K562 (cell line): ENCODE measurements at regions not wholly inside any gene's neighbourhood (a gene's known extent, or its start where the extent isn't known, plus 50 kb on each side); places are given as distances from the start of the nearest gene placed in this dataset.

Source experiments
- JUN ChIP-seq, 2 experiments: sonication (generic) in 1 of 2; formaldehyde crosslinking in 1 of 2; IDR thresholded peaks; 2 replicates each; pipeline versions ENCODE4 v1.6.1 to v1.8.0; 2012 to 2022; ENCODE audit warnings: borderline replicate concordance in 2 of 2, mild to moderate bottlenecking in 2 of 2, improper control_type of control experiment in 1 of 2, low read depth in 1 of 2, low read length in 1 of 2, missing genetic modification reagents in 1 of 2
- SAFB2 ChIP-seq: fragments of 200-400 bp; formaldehyde crosslinking; IDR thresholded peaks from 2 replicates; pipeline ENCODE4 v1.6.1; 2018; ENCODE audit warnings: borderline replicate concordance, low read length, low read depth, moderate library complexity; ENCODE audit not compliant: severe bottlenecking
- SRF ChIP-seq, 2 experiments: fragments of 250-450, 450-650 bp in 1 of 2; sonication (Bioruptor Pico) in 1 of 2; sonication (generic) in 1 of 2; formaldehyde crosslinking; IDR thresholded peaks; 2 replicates each; pipeline versions ENCODE4 v1.5.0 to v1.5.1; 2020 to 2022; ENCODE audit warnings: mild to moderate bottlenecking in 1 of 2, missing genetic modification reagents in 1 of 2
- ZNF354B ChIP-seq: fragments of 250-450 bp; sonication (Bioruptor Pico); IDR thresholded peaks from 2 replicates; pipeline ENCODE4 v1.4.0; 2020

DNA sequence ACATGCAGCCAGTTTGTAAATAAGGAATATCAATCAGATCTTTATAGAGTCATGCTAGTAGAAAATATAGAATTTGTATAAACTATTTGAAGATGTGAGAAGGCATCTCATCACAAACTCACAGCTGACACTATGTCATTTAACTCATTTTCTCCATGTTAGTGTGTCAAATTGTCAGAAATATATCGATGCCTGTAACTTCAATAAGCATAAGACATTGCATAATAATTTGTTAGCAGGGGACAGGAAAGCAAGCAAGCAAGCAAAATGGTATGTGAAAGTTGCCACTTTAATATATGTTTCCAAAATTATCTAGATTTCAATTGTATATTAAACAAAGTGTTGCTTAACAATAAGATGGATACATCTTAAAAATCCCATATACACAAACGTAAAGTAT lies 571.0 kb downstream of the ARL4A start:
- TF ChIP-seq JUN (IDR thresholded peaks at IDR 0.05; ENCODE audit: borderline replicate concordance, low read depth, low read length) (no peak), JUN (CRISPR knock-in tag; IDR thresholded peaks at IDR 0.05; ENCODE audit: borderline replicate concordance) (no peak), SRF (CRISPR knock-in tag; IDR thresholded peaks at IDR 0.05) (no peak), SAFB2 (no peak), ZNF354B (CRISPR knock-in tag) (no peak)
